ENCODE measurements at regions not wholly inside any gene's neighbourhood (a gene's known extent, or its start where the extent isn't known, plus 50 kb on each side); places are given as distances from the start of the nearest gene placed in this dataset.

DNA sequence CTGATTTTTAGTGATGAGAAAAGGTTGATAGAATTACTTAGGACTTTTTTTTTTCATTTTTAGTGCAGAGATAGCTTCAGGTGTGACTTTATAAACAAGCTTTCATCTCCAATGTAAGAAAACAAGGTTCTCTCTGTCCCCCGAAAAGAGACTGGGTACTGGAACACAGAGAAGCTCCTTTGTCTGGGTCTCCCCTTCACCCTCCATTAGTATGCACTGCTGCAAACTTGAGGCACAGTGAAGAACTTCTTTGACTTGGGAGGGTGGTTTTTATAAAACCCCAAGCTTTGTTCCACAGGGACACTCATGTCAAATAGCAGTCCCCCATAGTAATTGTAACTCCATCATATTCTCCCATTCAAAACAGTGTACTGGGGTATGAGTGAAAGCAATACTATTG is 93.5 kb upstream of the SOX2 start:
- TF ChIP-seq, protein P1, sequence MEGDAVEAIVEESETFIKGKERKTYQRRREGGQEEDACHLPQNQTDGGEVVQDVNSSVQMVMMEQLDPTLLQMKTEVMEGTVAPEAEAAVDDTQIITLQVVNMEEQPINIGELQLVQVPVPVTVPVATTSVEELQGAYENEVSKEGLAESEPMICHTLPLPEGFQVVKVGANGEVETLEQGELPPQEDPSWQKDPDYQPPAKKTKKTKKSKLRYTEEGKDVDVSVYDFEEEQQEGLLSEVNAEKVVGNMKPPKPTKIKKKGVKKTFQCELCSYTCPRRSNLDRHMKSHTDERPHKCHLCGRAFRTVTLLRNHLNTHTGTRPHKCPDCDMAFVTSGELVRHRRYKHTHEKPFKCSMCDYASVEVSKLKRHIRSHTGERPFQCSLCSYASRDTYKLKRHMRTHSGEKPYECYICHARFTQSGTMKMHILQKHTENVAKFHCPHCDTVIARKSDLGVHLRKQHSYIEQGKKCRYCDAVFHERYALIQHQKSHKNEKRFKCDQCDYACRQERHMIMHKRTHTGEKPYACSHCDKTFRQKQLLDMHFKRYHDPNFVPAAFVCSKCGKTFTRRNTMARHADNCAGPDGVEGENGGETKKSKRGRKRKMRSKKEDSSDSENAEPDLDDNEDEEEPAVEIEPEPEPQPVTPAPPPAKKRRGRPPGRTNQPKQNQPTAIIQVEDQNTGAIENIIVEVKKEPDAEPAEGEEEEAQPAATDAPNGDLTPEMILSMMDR (IDR thresholded peaks at IDR 0.05; ENCODE audit: low read depth, low read length) = no peak
- DNase-seq (ENCODE audit: extremely low read depth, low read depth) = no peak

DNA sequence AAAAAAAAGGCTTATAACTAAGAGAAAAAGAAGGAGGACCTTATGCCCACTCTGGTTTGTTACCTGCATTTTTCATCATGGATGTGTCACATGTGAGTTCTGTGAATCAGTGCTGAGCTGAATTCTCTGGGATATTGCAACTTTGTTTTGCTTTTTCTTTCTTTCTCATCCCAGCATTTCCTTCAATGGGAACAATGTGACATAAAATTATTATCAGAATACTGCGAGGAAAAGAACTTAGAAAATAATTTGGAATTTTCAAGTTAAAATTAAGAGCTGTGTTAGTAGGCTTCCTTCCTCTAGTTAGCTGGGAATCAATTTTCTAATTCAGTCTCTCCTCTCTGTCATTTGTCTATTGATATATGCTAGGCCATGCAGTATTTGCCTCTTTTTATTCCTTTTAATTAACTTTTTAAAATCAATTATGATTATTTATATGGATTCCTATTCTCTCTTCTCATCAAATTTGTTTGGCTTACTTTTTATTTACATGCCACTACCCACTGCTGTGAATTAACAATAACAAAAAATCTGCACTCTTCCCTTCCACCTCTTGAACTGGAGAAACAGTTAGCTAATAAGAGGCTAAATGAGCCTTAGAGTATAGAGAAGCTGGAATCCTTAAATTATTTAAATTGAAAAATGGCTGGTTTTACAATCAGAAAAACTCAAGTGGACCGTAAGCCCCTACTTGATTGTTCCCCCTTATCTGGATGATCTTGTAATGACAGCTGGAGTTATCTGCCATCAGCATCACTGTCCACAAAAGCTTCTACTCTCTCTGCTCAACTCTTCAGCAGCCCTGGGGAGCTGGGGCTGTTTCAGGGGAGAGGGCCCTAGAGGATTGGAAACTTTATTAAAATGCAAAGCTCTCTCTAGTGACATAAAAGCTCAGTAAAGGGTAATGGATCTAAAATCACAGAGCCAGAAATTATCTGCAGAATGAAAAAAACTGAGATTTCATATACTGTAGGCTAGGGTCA is 95.3 kb upstream of the SOX2 start:
- DNase-seq (ENCODE audit: extremely low read depth, low read depth) = no peak
- TF ChIP-seq, protein P1 (IDR thresholded peaks at IDR 0.05; ENCODE audit: low read depth, low read length) = no peak

DNA sequence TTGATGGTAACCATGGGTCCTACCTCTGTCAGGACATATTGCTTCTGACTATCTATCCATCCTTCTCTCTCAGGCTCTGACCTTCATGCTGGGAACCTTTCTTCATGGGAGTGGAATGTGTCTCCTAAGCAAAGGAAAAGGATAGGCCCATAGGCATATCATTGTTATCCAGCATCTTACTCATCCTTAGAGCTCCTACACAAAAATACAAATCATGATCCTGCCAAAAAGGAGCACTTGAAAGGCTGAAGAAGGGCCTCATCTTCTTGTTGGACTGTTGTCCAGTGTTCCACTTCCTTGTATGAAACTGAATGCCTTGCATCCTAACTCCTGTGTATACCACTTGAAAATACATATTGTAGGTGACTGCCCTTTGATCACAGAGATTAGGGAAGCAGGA is 96.1 kb upstream of the SOX2 start:
- TF ChIP-seq, protein P1 (IDR thresholded peaks at IDR 0.05; ENCODE audit: low read depth, low read length) = no peak
- DNase-seq (ENCODE audit: extremely low read depth, low read depth) = no peak

DNA sequence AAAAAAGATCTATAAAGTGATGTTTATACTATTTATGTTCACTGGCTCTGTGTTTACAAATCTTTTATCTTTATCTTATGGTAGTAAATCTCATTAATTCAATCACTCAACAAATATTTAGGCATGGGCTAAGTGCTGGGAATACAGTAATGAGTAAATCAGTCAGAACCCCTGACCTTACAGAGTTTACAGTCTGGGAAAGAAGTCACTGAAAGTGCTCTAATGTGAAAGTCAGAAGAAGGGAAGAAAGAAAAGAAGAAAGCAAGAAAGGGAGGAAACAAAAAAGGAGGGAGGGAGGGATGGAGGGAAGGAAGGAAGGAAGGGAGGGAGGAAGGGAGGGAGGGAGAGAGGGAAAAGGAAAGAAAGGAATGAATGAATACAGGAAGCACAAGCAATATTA is 96.8 kb upstream of the SOX2 start:
- TF ChIP-seq, protein P1 (IDR thresholded peaks at IDR 0.05; ENCODE audit: low read depth, low read length) = no peak

DNA sequence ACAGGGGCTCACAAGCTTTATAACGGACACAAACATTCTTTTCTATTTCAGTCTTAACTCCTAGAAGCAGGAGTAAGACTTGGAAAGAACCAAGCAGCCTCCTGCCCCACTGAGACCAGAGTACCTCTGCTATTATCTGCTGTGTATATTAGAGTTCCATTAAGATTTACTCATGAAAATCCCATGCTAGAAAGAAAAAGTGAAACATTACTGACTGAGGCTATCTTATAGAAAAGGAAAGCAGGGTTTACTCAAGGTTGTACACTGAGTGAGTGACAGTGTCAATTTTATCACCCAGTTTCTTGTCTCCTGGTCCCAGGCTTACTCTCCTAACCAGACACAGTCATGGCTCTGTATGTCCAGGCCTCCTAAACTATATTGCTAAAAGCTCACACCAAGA is 97.9 kb upstream of the SOX2 start:
- TF ChIP-seq, protein P1 (IDR thresholded peaks at IDR 0.05; ENCODE audit: low read depth, low read length) = no peak
- DNase-seq (ENCODE audit: extremely low read depth, low read depth) = no peak

More for the DNA sequence above, 96.8 kb upstream of the SOX2 start:
- no peak for DNase-seq (ENCODE audit: extremely low read depth, low read depth)

DNA sequence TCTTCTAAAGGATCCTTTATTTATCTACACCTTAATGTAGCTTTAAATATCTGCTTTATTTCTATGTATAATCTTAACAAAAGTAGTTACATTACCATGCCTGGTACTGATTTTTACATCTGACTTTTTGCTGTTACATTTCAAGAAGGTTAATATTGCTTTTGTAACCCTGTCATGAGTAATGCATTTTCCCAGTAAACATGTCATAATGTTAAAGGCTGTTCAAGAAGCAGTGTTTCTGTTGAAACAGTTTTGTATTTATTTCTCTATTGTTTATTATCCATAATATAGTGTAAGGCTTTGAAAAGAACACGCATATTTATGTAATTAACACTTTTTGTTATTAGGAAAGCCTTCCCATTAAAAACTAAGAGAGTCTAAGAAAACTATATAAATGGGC is 98.5 kb upstream of the SOX2 start:
- TF ChIP-seq, protein P1 (IDR thresholded peaks at IDR 0.05; ENCODE audit: low read depth, low read length) = no peak
- no peak for DNase-seq (ENCODE audit: extremely low read depth, low read depth)

DNA sequence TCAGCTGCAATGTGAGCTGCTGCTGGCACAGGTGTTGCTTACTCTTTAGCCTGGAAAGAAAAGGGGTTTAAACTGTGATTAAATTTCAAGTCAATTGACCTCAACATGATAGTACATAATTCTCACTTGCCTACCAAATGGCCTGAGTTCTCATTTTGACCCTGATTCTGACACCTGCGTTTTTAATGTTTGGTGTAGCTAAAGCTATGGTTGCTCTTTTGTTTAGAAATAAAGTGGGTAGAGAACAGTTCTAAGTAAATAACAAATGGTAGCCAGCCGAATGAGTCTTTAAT is 100.8 kb upstream of the SOX2 start:
- TF ChIP-seq, protein P1 (IDR thresholded peaks at IDR 0.05; ENCODE audit: low read depth, low read length) = no peak
- DNase-seq (ENCODE audit: extremely low read depth, low read depth) = no peak
